PC-9 (cell line): ENCODE measurements at regions not wholly inside any gene's neighbourhood (a gene's known extent, or its start where the extent isn't known, plus 50 kb on each side); places are given as distances from the start of the nearest gene placed in this dataset.

ENCODE experiments used
- BruUV-seq: library from RNA; stranded (reverse); fragments of 400-500 nt; replicated peaks from 2 replicates; lab custom pipeline; 2021; lab: Mats Ljungman, UMichigan
- CTCF ChIA-PET: fragments of 300-600 bp; sonication (Branson Sonifier 250); formaldehyde crosslinking; loops from one replicate; lab custom pipeline; 2022; ENCODE audit warnings: antibody characterized with exemption; lab: Charles Lee
- POLR2A ChIA-PET: fragments of 300-600 bp; sonication (Branson Sonifier 250); formaldehyde crosslinking; loops from one replicate; lab custom pipeline; 2022; ENCODE audit warnings: antibody characterized with exemption; ENCODE audit not compliant: unreplicated experiment; lab: Charles Lee
- DNase-seq, 2 experiments: peaks; one replicate each; pipeline versions ENCODE4 v3.0.0 to v3.0.0-alpha.2; 2015 to 2022; ENCODE audit warnings: mixed read lengths in 1 of 2
- H2AFZ ChIP-seq: fragments of 200-600 bp; sonication (generic); 2 replicates; pipeline ENCODE4 v1.8.1; 2017; ENCODE audit warnings: antibody characterized with exemption
- H3F3A ChIP-seq: fragments of 200-600 bp; sonication (generic); 2 replicates; pipeline ENCODE4 v1.8.1; 2017; ENCODE audit warnings: antibody characterized with exemption, mild to moderate bottlenecking, low read depth; ENCODE audit not compliant: insufficient read depth
- H3K27ac ChIP-seq: fragments of 200-600 bp; sonication (generic); 2 replicates; pipeline ENCODE4 v1.6.1; 2016; ENCODE audit warnings: mixed run types
- H3K27me3 ChIP-seq: fragments of 200-600 bp; sonication (generic); 2 replicates; pipeline ENCODE4 v1.6.1; 2016; ENCODE audit warnings: low read depth, mixed run types; ENCODE audit not compliant: insufficient read depth
- H3K36me3 ChIP-seq: fragments of 200-600 bp; sonication (generic); 2 replicates; pipeline ENCODE4 v1.6.1; 2016; ENCODE audit warnings: low read depth, mixed run types
- H3K4me1 ChIP-seq: fragments of 200-600 bp; sonication (generic); replicated peaks from 2 replicates; pipeline ENCODE4 v1.6.1; 2016; ENCODE audit warnings: mixed run types; ENCODE audit not compliant: insufficient read depth
- H3K4me2 ChIP-seq: fragments of 200-600 bp; sonication (generic); 2 replicates; pipeline ENCODE4 v1.6.1; 2017; ENCODE audit warnings: mixed run types
- H3K4me3 ChIP-seq: fragments of 200-600 bp; sonication (generic); 2 replicates; pipeline ENCODE4 v1.6.1; 2016; ENCODE audit warnings: mixed run types
- H3K79me2 ChIP-seq: fragments of 200-600 bp; sonication (generic); 2 replicates; pipeline ENCODE4 v1.6.1; 2017; ENCODE audit warnings: low read depth, mixed run types
- H3K9me2 ChIP-seq: fragments of 200-600 bp; sonication (generic); 2 replicates; pipeline ENCODE4 v1.8.1; 2017; ENCODE audit warnings: mild to moderate bottlenecking; ENCODE audit not compliant: insufficient read depth
- H3K9me3 ChIP-seq: fragments of 200-600 bp; sonication (generic); 2 replicates; pipeline ENCODE4 v1.8.1; 2016; ENCODE audit warnings: low read depth; ENCODE audit not compliant: insufficient read depth
- H4K20me1 ChIP-seq: fragments of 200-600 bp; sonication (generic); 2 replicates; pipeline ENCODE4 v1.8.1; 2017; ENCODE audit not compliant: insufficient read depth
- EZH2 ChIP-seq: fragments of 200-600 bp; sonication (generic); IDR thresholded peaks from 2 replicates; pipeline ENCODE4 v1.8.0; 2017; ENCODE audit warnings: antibody characterized with exemption, low read depth
- intact Hi-C: fragments of 100-400 bp; cut with micrococcal nuclease; formaldehyde crosslinking; loops from one replicate; pipeline ENCODE4 v1.10.0; 2022; ENCODE audit not compliant: unreplicated experiment
- TF ChIP-seq, protein P1 (sequence below): fragments of 200-600 bp; sonication (generic); conservative IDR thresholded peaks from 2 replicates; pipeline ENCODE4 v1.6.1; 2017; ENCODE audit warnings: mixed run types, antibody characterized with exemption, mild to moderate bottlenecking, moderate library complexity

DNA sequence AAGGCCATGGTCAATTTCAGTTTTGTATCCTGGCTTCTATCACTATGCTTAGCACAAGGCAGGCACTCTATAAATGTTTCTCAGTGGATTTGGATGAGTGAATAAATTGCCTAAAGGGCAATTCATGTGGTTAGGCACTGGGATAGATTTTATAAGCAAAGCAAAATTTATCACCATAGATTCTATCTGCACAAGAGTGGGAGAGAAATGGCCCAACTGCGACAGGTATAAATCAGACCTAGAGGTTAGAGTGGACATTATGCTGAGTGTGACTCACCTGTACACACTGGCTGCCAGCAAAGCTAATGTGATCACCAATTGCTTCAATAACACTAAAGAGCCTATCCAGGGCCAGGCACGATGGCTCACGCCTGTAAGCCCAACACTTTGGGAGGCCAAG, 514.0 kb downstream of the BUD13 start:
- ChIA-PET POLR2A (no interaction called here), CTCF (no interaction called here)
- DNase-seq, result no peak
- Histone ChIP-seq H3K4me2 (no peak overlapping the region), H3K79me2 (no peaks in the 10 kb centered on the region), H3K27me3 (peaks cover 84% of the 10 kb centered on the region), H3K9me2 (no peaks in the 10 kb centered on the region), H3K4me1 (no peaks in the 10 kb centered on the region), H3K4me3 (no peak overlapping the region), H3K27ac (no peak overlapping the region), H3K9me3 (no peaks in the 10 kb centered on the region), H3F3A (no peaks in the 10 kb centered on the region), H3K36me3 (no peaks in the 10 kb centered on the region), H4K20me1 (no peaks in the 10 kb centered on the region; the same call in 1 of the 2 replicates), H2AFZ (no peak overlapping the region)
- intact Hi-C loops, result no loop called here
- TF ChIP-seq EZH2, result no peak
- TF ChIP-seq, protein P1, sequence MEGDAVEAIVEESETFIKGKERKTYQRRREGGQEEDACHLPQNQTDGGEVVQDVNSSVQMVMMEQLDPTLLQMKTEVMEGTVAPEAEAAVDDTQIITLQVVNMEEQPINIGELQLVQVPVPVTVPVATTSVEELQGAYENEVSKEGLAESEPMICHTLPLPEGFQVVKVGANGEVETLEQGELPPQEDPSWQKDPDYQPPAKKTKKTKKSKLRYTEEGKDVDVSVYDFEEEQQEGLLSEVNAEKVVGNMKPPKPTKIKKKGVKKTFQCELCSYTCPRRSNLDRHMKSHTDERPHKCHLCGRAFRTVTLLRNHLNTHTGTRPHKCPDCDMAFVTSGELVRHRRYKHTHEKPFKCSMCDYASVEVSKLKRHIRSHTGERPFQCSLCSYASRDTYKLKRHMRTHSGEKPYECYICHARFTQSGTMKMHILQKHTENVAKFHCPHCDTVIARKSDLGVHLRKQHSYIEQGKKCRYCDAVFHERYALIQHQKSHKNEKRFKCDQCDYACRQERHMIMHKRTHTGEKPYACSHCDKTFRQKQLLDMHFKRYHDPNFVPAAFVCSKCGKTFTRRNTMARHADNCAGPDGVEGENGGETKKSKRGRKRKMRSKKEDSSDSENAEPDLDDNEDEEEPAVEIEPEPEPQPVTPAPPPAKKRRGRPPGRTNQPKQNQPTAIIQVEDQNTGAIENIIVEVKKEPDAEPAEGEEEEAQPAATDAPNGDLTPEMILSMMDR, result no peak
- BruUV-seq, result no TSS peak

DNA sequence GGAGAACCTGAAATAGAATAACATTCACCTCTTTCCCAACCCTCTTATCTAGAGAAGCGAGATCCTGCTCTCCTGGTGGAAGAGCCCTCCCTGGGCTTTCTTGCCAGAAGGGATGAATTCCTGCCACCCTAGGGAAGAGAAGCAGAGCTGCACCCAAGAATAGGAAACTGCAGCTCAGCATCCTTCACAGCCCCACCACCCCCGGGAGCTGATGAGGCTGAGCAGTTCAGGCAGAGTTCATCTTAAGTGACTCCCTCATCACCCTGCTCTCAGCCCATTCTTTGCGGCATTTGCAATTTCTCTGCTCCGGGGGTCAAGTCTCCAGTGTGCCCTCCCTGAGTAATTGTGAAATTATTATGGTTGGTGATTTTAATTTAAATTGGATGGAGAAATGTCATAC, 514.9 kb downstream of the BUD13 start:
- BruUV-seq, result no TSS peak
- no peak overlapping the region for H3K4me3 ChIP-seq
- H3K36me3 ChIP-seq, result no peaks in the 10 kb centered on the region
- H3K9me3 ChIP-seq, result no peaks in the 10 kb centered on the region
- no peaks in the 10 kb centered on the region for H3F3A ChIP-seq
- no peaks in the 10 kb centered on the region; the same call in 1 of the 2 replicates for H4K20me1 ChIP-seq
- ChIA-PET POLR2A (no interaction called here), CTCF (no interaction called here)
- TF ChIP-seq, protein P1, result no peak
- TF ChIP-seq EZH2, result no peak
- peaks cover 84% of the 10 kb centered on the region for H3K27me3 ChIP-seq
- H3K4me1 ChIP-seq, result no peaks in the 10 kb centered on the region
- no peaks in the 10 kb centered on the region for H3K9me2 ChIP-seq
- H3K27ac ChIP-seq, result no peak overlapping the region
- no peak overlapping the region for H2AFZ ChIP-seq
- H3K79me2 ChIP-seq, result no peaks in the 10 kb centered on the region
- intact Hi-C loops, result no loop called here
- no peak for DNase-seq
- no peak overlapping the region for H3K4me2 ChIP-seq

DNA sequence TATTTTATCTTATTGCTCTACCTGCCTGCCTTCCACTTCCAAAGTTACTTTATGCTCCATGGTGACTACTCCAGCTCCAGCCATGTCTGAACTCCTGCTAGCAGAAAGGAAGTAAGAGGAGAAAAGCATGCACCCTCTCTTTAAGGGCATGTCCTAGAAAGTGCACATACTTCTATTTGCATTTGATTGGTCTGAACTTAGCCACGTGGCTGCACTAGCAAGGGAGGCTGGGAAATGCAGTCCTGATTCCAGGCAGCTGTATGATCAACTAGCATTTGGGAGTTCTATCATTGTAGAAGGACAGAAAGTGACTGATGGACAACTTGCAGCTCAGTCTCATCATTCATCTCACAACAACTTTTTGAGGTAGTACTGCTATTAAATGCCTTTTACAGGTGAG, 515.7 kb downstream of the BUD13 start:
- no peaks in the 10 kb centered on the region for H3K4me1 ChIP-seq
- H3K9me2 ChIP-seq, result no peaks in the 10 kb centered on the region
- peaks cover 84% of the 10 kb centered on the region for H3K27me3 ChIP-seq
- H3K9me3 ChIP-seq, result no peaks in the 10 kb centered on the region
- no peaks in the 10 kb centered on the region for H3K79me2 ChIP-seq
- no peaks in the 10 kb centered on the region; the same call in 1 of the 2 replicates for H4K20me1 ChIP-seq
- intact Hi-C loops, result no loop called here
- no peak overlapping the region for H3K4me2 ChIP-seq
- no peak for DNase-seq
- POLR2A ChIA-PET, result no interaction called here
- no peak overlapping the region for H3K27ac ChIP-seq
- TF ChIP-seq EZH2, result no peak
- TF ChIP-seq, protein P1, result no peak
- BruUV-seq, result no TSS peak
- H3F3A ChIP-seq, result no peaks in the 10 kb centered on the region
- H3K4me3 ChIP-seq, result no peak overlapping the region
- H2AFZ ChIP-seq, result no peak overlapping the region
- H3K36me3 ChIP-seq, result no peaks in the 10 kb centered on the region
- CTCF ChIA-PET, result no interaction called here
